ENCODE measurements at regions not wholly inside any gene's neighbourhood (a gene's known extent, or its start where the extent isn't known, plus 50 kb on each side); places are given as distances from the start of the nearest gene placed in this dataset.

GRCh38 chr13:73924607-73925006 lies 209.6 kb downstream of the KLF12 start:
- Histone ChIP-seq H3K27ac (ENCODE audit: low read depth, low read length, poor library complexity, severe bottlenecking) (no peak overlapping the region), H3K4me2 (ENCODE audit: low read length) (no peak overlapping the region)
- TF ChIP-seq EZH2 (IDR thresholded peaks at IDR 0.05; ENCODE audit: borderline replicate concordance, low read length) = no peak
- TF ChIP-seq, protein P1, sequence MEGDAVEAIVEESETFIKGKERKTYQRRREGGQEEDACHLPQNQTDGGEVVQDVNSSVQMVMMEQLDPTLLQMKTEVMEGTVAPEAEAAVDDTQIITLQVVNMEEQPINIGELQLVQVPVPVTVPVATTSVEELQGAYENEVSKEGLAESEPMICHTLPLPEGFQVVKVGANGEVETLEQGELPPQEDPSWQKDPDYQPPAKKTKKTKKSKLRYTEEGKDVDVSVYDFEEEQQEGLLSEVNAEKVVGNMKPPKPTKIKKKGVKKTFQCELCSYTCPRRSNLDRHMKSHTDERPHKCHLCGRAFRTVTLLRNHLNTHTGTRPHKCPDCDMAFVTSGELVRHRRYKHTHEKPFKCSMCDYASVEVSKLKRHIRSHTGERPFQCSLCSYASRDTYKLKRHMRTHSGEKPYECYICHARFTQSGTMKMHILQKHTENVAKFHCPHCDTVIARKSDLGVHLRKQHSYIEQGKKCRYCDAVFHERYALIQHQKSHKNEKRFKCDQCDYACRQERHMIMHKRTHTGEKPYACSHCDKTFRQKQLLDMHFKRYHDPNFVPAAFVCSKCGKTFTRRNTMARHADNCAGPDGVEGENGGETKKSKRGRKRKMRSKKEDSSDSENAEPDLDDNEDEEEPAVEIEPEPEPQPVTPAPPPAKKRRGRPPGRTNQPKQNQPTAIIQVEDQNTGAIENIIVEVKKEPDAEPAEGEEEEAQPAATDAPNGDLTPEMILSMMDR (IDR thresholded peaks at IDR 0.05; ENCODE audit: low read length) = no peak

GRCh38 chr13:73922493-73923393 lies 211.5 kb downstream of the KLF12 start:
- H3K79me2 ChIP-seq (ENCODE audit: insufficient read depth, low read length) = no peaks in the 10 kb centered on the region
- no peak overlapping the region for H3K27ac ChIP-seq (ENCODE audit: low read depth, low read length, poor library complexity, severe bottlenecking)
- H3K9me2 ChIP-seq (ENCODE audit: low read depth, low read length) = no peaks in the 10 kb centered on the region

More at GRCh38 chr13:73924607-73925006, 209.6 kb downstream of the KLF12 start:
- H3K9me2 ChIP-seq (ENCODE audit: low read depth, low read length) = no peaks in the 10 kb centered on the region
- no peak overlapping the region for H3K4me3 ChIP-seq (ENCODE audit: low read depth, low read length, poor library complexity, severe bottlenecking)
- H3K27me3 ChIP-seq (ENCODE audit: insufficient read depth, low read length) = no peaks in the 10 kb centered on the region
- no peaks in the 10 kb centered on the region for H3F3A ChIP-seq (ENCODE audit: insufficient read depth, low read length)
- H3K9ac ChIP-seq (ENCODE audit: low read length) = no peak overlapping the region
- no peaks in the 10 kb centered on the region for H3K4me1 ChIP-seq (ENCODE audit: insufficient read depth, low read length, severe bottlenecking)
- no peaks in the 10 kb centered on the region for H4K20me1 ChIP-seq (ENCODE audit: insufficient read depth, low read length)
- H3K9me3 ChIP-seq (ENCODE audit: low read length) = no peaks in the 10 kb centered on the region
- H3K36me3 ChIP-seq (ENCODE audit: insufficient read depth, low read length) = no peaks in the 10 kb centered on the region
- H2AFZ ChIP-seq (ENCODE audit: low read length) = no peak overlapping the region
- 0 out of 2 replicates have a peak, but pooled peaks cover 3% of the 10 kb centered on the region for H3K79me2 ChIP-seq (ENCODE audit: insufficient read depth, low read length)

DNA sequence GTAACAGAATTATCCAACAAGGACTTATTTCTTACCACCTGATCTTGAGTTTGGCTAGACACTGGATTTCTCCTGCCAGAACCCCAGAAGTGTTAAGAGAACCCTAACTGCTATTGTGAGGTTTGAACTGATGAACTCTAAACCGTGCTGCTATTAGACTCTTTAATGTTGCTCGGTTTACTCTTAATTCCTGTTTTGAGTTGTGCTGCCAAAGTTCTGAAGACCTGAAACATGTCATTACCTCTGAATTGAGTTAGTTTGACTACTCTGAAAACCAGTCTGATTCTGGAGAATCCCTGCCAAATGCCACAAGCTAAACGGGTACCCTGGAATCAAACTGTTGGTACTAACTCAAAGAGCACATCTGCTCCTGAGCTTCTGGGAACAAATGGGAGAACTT lies 215.5 kb downstream of the KLF12 start:
- Histone ChIP-seq H3K79me2 (ENCODE audit: insufficient read depth, low read length) (no peaks in the 10 kb centered on the region), H3K4me1 (ENCODE audit: insufficient read depth, low read length, severe bottlenecking) (peaks cover 17% of the 10 kb centered on the region), H2AFZ (ENCODE audit: low read length) (no peak overlapping the region), H3K4me3 (ENCODE audit: low read depth, low read length, poor library complexity, severe bottlenecking) (no peak overlapping the region), H3F3A (ENCODE audit: insufficient read depth, low read length) (no peaks in the 10 kb centered on the region), H3K9me3 (ENCODE audit: low read length) (no peaks in the 10 kb centered on the region), H4K20me1 (ENCODE audit: insufficient read depth, low read length) (no peaks in the 10 kb centered on the region), H3K27me3 (ENCODE audit: insufficient read depth, low read length) (no peaks in the 10 kb centered on the region), H3K4me2 (ENCODE audit: low read length) (no peak overlapping the region), H3K27ac (ENCODE audit: low read depth, low read length, poor library complexity, severe bottlenecking) (no peak overlapping the region), H3K36me3 (ENCODE audit: insufficient read depth, low read length) (no peaks in the 10 kb centered on the region), H3K9me2 (ENCODE audit: low read depth, low read length) (no peaks in the 10 kb centered on the region), H3K9ac (ENCODE audit: low read length) (no peak overlapping the region)
- TF ChIP-seq, protein P1 (IDR thresholded peaks at IDR 0.05; ENCODE audit: low read length) = no peak
- TF ChIP-seq EZH2 (IDR thresholded peaks at IDR 0.05; ENCODE audit: borderline replicate concordance, low read length) = no peak

More at GRCh38 chr13:73922493-73923393, 211.5 kb downstream of the KLF12 start:
- TF ChIP-seq EZH2 (IDR thresholded peaks at IDR 0.05; ENCODE audit: borderline replicate concordance, low read length) = no peak
- TF ChIP-seq, protein P1 (IDR thresholded peaks at IDR 0.05; ENCODE audit: low read length) = no peak
- Histone ChIP-seq H3K27me3 (ENCODE audit: insufficient read depth, low read length) (no peaks in the 10 kb centered on the region), H3F3A (ENCODE audit: insufficient read depth, low read length) (no peaks in the 10 kb centered on the region), H3K36me3 (ENCODE audit: insufficient read depth, low read length) (no peaks in the 10 kb centered on the region), H3K9me3 (ENCODE audit: low read length) (no peaks in the 10 kb centered on the region), H4K20me1 (ENCODE audit: insufficient read depth, low read length) (no peaks in the 10 kb centered on the region), H3K4me2 (ENCODE audit: low read length) (no peak overlapping the region), H3K9ac (ENCODE audit: low read length) (no peak overlapping the region), H2AFZ (ENCODE audit: low read length) (no peak overlapping the region), H3K4me1 (ENCODE audit: insufficient read depth, low read length, severe bottlenecking) (no peaks in the 10 kb centered on the region), H3K4me3 (ENCODE audit: low read depth, low read length, poor library complexity, severe bottlenecking) (no peak overlapping the region)
